SK-N-SH (cell line): ENCODE measurements at regions not wholly inside any gene's neighbourhood (a gene's known extent, or its start where the extent isn't known, plus 50 kb on each side); places are given as distances from the start of the nearest gene placed in this dataset.

ENCODE experiments used
- CTCF ChIA-PET: fragments of 300-600, 350-600 bp; formaldehyde crosslinking; extraction: SDS; loops from one replicate; lab custom pipeline; 2021; lab: Yijun Ruan, JAX
- POLR2A ChIA-PET: fragments of 350-600 bp; sonication (Branson Sonifier 250); formaldehyde crosslinking; extraction: SDS; loops from one replicate; lab custom pipeline; 2020; ENCODE audit warnings: antibody characterized with exemption, inconsistent platforms; lab: Yijun Ruan, JAX
- DNase-seq: peaks from one replicate; pipeline ENCODE4 v3.0.0; 2012
- H2AFZ ChIP-seq: fragments of 200-600 bp; sonication (generic); 2 replicates; pipeline ENCODE4 v1.8.1; 2016; ENCODE audit warnings: antibody characterized with exemption, mild to moderate bottlenecking, low read depth
- H3F3A ChIP-seq: fragments of 200-600 bp; sonication (generic); replicated peaks from 2 replicates; pipeline ENCODE3; 2016; ENCODE audit warnings: antibody characterized with exemption, mild to moderate bottlenecking; ENCODE audit not compliant: insufficient read depth
- H3K27ac ChIP-seq, 2 experiments: fragments of 200-500 bp in 1 of 2; fragments of 200-600 bp in 1 of 2; sonication (Bioruptor generic) in 1 of 2; sonication (generic), shearing (Covaris generic) in 1 of 2; 2 replicates each; pipeline versions ENCODE4 v1.5.1 to v1.6.1; 2014 to 2016; ENCODE audit warnings: low read depth in 2 of 2, inconsistent platforms in 1 of 2, low read length in 1 of 2, mild to moderate bottlenecking in 1 of 2, mixed read lengths in 1 of 2
- H3K27me3 ChIP-seq: fragments of 200-600 bp; sonication (generic), shearing (Covaris generic); 2 replicates; pipeline ENCODE4 v1.6.1; 2016; ENCODE audit warnings: mixed run types; ENCODE audit not compliant: insufficient read depth
- H3K36me3 ChIP-seq, 2 experiments: fragments of 200-500 bp in 1 of 2; fragments of 200-600 bp in 1 of 2; sonication (Bioruptor generic) in 1 of 2; sonication (generic) in 1 of 2; replicated peaks in 1 of 2; 2 replicates each; pipeline versions ENCODE3 to v1.5.1; 2014 to 2016; ENCODE audit warnings: low read length in 1 of 2, mild to moderate bottlenecking in 1 of 2; ENCODE audit not compliant: insufficient read depth in 2 of 2, control insufficient read depth in 1 of 2
- H3K4me1 ChIP-seq, 2 experiments: fragments of 200-500 bp in 1 of 2; fragments of 200-600 bp in 1 of 2; sonication (Bioruptor generic) in 1 of 2; sonication (generic), shearing (Covaris generic) in 1 of 2; 2 replicates each; pipeline versions ENCODE4 v1.5.1 to v1.6.1; 2014 to 2016; ENCODE audit warnings: low read depth in 1 of 2, low read length in 1 of 2, mixed run types in 1 of 2; ENCODE audit not compliant: insufficient read depth in 2 of 2, control insufficient read depth in 1 of 2
- H3K4me2 ChIP-seq: fragments of 200-600 bp; sonication (generic), shearing (Covaris generic); 2 replicates; pipeline ENCODE4 v1.6.1; 2017; ENCODE audit warnings: mixed run types
- H3K4me3 ChIP-seq, 2 experiments: fragments of 200-500 bp in 1 of 2; fragments of 200-600 bp in 1 of 2; sonication (Bioruptor generic) in 1 of 2; sonication (generic), shearing (Covaris generic) in 1 of 2; 2 replicates each; pipeline versions ENCODE4 v1.5.1 to v1.8.1; 2014 to 2016; ENCODE audit warnings: low read depth in 2 of 2, inconsistent platforms in 1 of 2, low read length in 1 of 2, mild to moderate bottlenecking in 1 of 2, mixed read lengths in 1 of 2, moderate library complexity in 1 of 2
- H3K79me2 ChIP-seq: fragments of 200-600 bp; sonication (generic); 2 replicates; pipeline ENCODE4 v1.8.1; 2017; ENCODE audit warnings: mild to moderate bottlenecking; ENCODE audit not compliant: insufficient read depth
- H3K9ac ChIP-seq: fragments of 200-600 bp; sonication (generic); 2 replicates; pipeline ENCODE4 v1.6.1; 2017; ENCODE audit warnings: mixed run types
- H3K9me2 ChIP-seq: fragments of 200-600 bp; sonication (generic); 2 replicates; pipeline ENCODE4 v1.6.1; 2017; ENCODE audit warnings: mixed run types
- H3K9me3 ChIP-seq: fragments of 200-600 bp; sonication (generic); 2 replicates; pipeline ENCODE4 v1.6.1; 2017; ENCODE audit warnings: mixed run types, mild to moderate bottlenecking, moderate library complexity
- H4K20me1 ChIP-seq: fragments of 200-600 bp; sonication (generic); 2 replicates; pipeline ENCODE4 v1.6.1; 2017; ENCODE audit warnings: mild to moderate bottlenecking, mixed run types; ENCODE audit not compliant: insufficient read depth
- CHD2 ChIP-seq: fragments of 150-350 bp; IDR thresholded peaks from 2 replicates; pipeline ENCODE4 v1.6.1; 2018; ENCODE audit warnings: low read length; ENCODE audit not compliant: partially characterized antibody
- ELF1 ChIP-seq: IDR thresholded peaks from 2 replicates; pipeline ENCODE4 v1.4.0; 2012
- EP300 ChIP-seq, 2 experiments: IDR thresholded peaks; 2 replicates each; pipeline versions ENCODE4 v1.4.0 to v1.6.1; 2012; ENCODE audit warnings: borderline replicate concordance in 1 of 2, low read depth in 1 of 2, low read length in 1 of 2
- EZH2phosphoT487 ChIP-seq: fragments of 200-600 bp; sonication (generic); IDR thresholded peaks from 2 replicates; pipeline ENCODE4 v1.6.1; 2017; ENCODE audit warnings: low read depth, mixed run types, mild to moderate bottlenecking, antibody characterized with exemption, moderate library complexity, borderline replicate concordance
- FOSL2 ChIP-seq: IDR thresholded peaks from 2 replicates; pipeline ENCODE4 v1.4.0; 2012; ENCODE audit warnings: low read depth, mild to moderate bottlenecking, moderate library complexity, borderline replicate concordance
- FOXJ3 ChIP-seq: sonication (generic); formaldehyde crosslinking; IDR thresholded peaks from 2 replicates; pipeline ENCODE4 v1.5.1; 2020; ENCODE audit warnings: mild to moderate bottlenecking, missing genetic modification reagents
- GATA2 ChIP-seq: sonication (generic); formaldehyde crosslinking; IDR thresholded peaks from 2 replicates; pipeline ENCODE4 v1.5.0; 2020; ENCODE audit warnings: mild to moderate bottlenecking, missing genetic modification reagents
- JUND ChIP-seq: IDR thresholded peaks from 2 replicates; pipeline ENCODE4 v1.4.0; 2012
- NFIC ChIP-seq: IDR thresholded peaks from 2 replicates; pipeline ENCODE4 v1.4.0; 2012; ENCODE audit warnings: borderline replicate concordance
- NRF1 ChIP-seq: IDR thresholded peaks from 2 replicates; pipeline ENCODE4 v1.6.1; 2012; ENCODE audit warnings: low read depth, mild to moderate bottlenecking, low read length
- RAD21 ChIP-seq: IDR thresholded peaks from 2 replicates; pipeline ENCODE4 v1.6.1; 2012; ENCODE audit warnings: mild to moderate bottlenecking, low read length
- RCOR1 ChIP-seq: fragments of 150-350 bp; IDR thresholded peaks from 2 replicates; pipeline ENCODE4 v1.6.1; 2017; ENCODE audit warnings: antibody characterized with exemption, low read length
- RXRA ChIP-seq: IDR thresholded peaks from 2 replicates; pipeline ENCODE4 v1.4.0; 2012; ENCODE audit warnings: low read depth, mild to moderate bottlenecking, borderline replicate concordance
- TCF12 ChIP-seq: IDR thresholded peaks from 2 replicates; pipeline ENCODE4 v1.4.0; 2012
- YY1 ChIP-seq: IDR thresholded peaks from 2 replicates; pipeline ENCODE4 v1.4.0; 2012; ENCODE audit warnings: low read depth, mild to moderate bottlenecking
- WGBS: methylation state at CpG from one replicate; pipeline ENCODE4 v1.1.6; 2017; ENCODE audit warnings: low lambda C conversion rate; 5-methylcytosine and 5-hydroxymethylcytosine counted together
- TF ChIP-seq, protein P1 (sequence below): IDR thresholded peaks from 2 replicates; pipeline ENCODE4 v1.4.0; 2012; ENCODE audit warnings: low read depth, borderline replicate concordance
- TF ChIP-seq, protein P2 (sequence below): fragments of 150-350 bp; IDR thresholded peaks from 2 replicates; pipeline ENCODE4 v1.6.1; 2017; ENCODE audit warnings: antibody characterized with exemption, low read length, low read depth, borderline replicate concordance
- TF ChIP-seq, protein P3 (sequence below): IDR thresholded peaks from 2 replicates; pipeline ENCODE4 v1.4.0; 2012; ENCODE audit warnings: low read depth
- TF ChIP-seq, protein P4 (sequence below): IDR thresholded peaks from 2 replicates; pipeline ENCODE4 v1.4.0; 2012; ENCODE audit warnings: low read depth, borderline replicate concordance
- TF ChIP-seq, protein P5 (sequence below): IDR thresholded peaks from 2 replicates; pipeline ENCODE4 v1.6.1; 2012; ENCODE audit warnings: mild to moderate bottlenecking, low read depth, low read length, moderate library complexity

DNA sequence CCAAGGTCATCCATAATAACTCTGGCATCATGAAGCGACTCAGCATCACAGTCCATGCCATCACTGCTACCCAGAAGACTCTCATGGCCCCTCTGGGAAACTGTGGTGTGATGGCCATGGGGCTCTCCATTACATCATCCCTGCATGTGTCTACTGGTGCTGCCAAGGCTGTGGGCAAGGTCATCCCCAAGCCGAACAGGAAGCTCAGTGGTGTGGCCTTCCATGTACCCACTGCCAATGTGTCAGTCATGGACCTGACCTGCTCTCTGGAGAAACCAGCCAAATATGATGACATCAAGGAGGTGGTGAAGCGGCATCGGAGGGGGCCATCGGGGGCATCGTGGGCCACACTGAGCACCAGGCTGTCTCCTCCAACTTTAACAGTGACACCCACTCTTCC lies 65.1 kb upstream of the ARHGAP29 start:
- H3K27ac ChIP-seq = no peak overlapping the region
- WGBS = 96% methylated on average over 6 of the region's 6 CpGs
- H4K20me1 ChIP-seq = no peaks in the 10 kb centered on the region
- no peak overlapping the region for H3K4me2 ChIP-seq
- no peaks in the 10 kb centered on the region for H3F3A ChIP-seq
- peaks cover 0 to 19% of the 10 kb centered on the region in 2 experiments; a peak in 1 of 4 replicates for H3K4me1 ChIP-seq
- CTCF ChIA-PET = interaction anchor here (1.0 kb wide), 1 partner anchor 33 kb away, joined by 4 read pairs; no protein-coding TSS in a partner anchor
- POLR2A ChIA-PET = no interaction called here
- H3K27me3 ChIP-seq = no peaks in the 10 kb centered on the region
- no peak overlapping the region for H3K4me3 ChIP-seq
- H2AFZ ChIP-seq = no peak overlapping the region
- H3K36me3 ChIP-seq = no peaks in the 10 kb centered on the region
- no peaks in the 10 kb centered on the region for H3K79me2 ChIP-seq
- no peak overlapping the region for H3K9ac ChIP-seq
- TF ChIP-seq, protein P1, sequence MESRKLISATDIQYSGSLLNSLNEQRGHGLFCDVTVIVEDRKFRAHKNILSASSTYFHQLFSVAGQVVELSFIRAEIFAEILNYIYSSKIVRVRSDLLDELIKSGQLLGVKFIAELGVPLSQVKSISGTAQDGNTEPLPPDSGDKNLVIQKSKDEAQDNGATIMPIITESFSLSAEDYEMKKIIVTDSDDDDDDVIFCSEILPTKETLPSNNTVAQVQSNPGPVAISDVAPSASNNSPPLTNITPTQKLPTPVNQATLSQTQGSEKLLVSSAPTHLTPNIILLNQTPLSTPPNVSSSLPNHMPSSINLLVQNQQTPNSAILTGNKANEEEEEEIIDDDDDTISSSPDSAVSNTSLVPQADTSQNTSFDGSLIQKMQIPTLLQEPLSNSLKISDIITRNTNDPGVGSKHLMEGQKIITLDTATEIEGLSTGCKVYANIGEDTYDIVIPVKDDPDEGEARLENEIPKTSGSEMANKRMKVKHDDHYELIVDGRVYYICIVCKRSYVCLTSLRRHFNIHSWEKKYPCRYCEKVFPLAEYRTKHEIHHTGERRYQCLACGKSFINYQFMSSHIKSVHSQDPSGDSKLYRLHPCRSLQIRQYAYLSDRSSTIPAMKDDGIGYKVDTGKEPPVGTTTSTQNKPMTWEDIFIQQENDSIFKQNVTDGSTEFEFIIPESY = no peak
- TF ChIP-seq, protein P2, sequence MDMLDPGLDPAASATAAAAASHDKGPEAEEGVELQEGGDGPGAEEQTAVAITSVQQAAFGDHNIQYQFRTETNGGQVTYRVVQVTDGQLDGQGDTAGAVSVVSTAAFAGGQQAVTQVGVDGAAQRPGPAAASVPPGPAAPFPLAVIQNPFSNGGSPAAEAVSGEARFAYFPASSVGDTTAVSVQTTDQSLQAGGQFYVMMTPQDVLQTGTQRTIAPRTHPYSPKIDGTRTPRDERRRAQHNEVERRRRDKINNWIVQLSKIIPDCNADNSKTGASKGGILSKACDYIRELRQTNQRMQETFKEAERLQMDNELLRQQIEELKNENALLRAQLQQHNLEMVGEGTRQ = no peak
- TF ChIP-seq JUND (no peak), FOSL2 (no peak), TCF12 (no peak), EP300 (IDR thresholded peaks at IDR 0.05; ENCODE audit: borderline replicate concordance in 1 of 2, low read depth in 1 of 2, low read length in 1 of 2) (no peak), RCOR1 (no peak), NFIC (no peak), ELF1 (no peak), YY1 (no peak), GATA2 (CRISPR knock-in tag) (no peak), FOXJ3 (CRISPR knock-in tag) (no peak)
- TF ChIP-seq, protein P3, sequence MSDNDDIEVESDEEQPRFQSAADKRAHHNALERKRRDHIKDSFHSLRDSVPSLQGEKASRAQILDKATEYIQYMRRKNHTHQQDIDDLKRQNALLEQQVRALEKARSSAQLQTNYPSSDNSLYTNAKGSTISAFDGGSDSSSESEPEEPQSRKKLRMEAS = no peak
- TF ChIP-seq, protein P4, sequence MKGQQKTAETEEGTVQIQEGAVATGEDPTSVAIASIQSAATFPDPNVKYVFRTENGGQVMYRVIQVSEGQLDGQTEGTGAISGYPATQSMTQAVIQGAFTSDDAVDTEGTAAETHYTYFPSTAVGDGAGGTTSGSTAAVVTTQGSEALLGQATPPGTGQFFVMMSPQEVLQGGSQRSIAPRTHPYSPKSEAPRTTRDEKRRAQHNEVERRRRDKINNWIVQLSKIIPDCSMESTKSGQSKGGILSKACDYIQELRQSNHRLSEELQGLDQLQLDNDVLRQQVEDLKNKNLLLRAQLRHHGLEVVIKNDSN = no peak
- TF ChIP-seq, all 33 proteins: peak for 0
- H3K9me2 ChIP-seq = no peaks in the 10 kb centered on the region
- DNase-seq = no peak
- no peaks in the 10 kb centered on the region for H3K9me3 ChIP-seq

DNA sequence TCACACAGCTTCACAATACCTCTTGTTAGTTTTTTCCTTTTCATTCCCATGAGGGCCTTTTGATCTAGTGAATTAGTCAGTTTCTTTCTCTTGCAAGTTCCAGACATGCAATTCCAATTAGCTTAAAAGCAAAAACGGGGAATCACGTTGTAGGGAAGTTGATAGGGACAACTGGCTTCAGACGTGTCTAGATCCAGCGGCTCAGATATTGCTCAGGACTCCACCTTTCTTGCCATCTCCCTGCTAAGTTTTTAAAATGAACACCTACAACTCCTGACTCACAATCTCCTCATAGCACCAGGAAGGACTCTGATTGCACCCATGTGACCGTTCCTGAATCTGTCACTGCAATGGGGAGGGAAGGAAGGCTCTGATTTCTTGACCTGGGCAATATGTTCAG lies 63.8 kb upstream of the ARHGAP29 start:
- H4K20me1 ChIP-seq = no peaks in the 10 kb centered on the region
- H2AFZ ChIP-seq = no peak overlapping the region
- H3K79me2 ChIP-seq = no peaks in the 10 kb centered on the region
- CTCF ChIA-PET = interaction anchor here (0.6 kb wide), 1 partner anchor 21 kb away, joined by 3 read pairs; no protein-coding TSS in a partner anchor
- no peak for DNase-seq
- no peak overlapping the region for H3K4me2 ChIP-seq
- no peak overlapping the region for H3K27ac ChIP-seq
- no peak for TF ChIP-seq YY1
- no peak for TF ChIP-seq NRF1
- no peak for TF ChIP-seq CHD2
- TF ChIP-seq RAD21 = no peak
- TF ChIP-seq EZH2phosphoT487 = no peak
- TF ChIP-seq, protein P5, sequence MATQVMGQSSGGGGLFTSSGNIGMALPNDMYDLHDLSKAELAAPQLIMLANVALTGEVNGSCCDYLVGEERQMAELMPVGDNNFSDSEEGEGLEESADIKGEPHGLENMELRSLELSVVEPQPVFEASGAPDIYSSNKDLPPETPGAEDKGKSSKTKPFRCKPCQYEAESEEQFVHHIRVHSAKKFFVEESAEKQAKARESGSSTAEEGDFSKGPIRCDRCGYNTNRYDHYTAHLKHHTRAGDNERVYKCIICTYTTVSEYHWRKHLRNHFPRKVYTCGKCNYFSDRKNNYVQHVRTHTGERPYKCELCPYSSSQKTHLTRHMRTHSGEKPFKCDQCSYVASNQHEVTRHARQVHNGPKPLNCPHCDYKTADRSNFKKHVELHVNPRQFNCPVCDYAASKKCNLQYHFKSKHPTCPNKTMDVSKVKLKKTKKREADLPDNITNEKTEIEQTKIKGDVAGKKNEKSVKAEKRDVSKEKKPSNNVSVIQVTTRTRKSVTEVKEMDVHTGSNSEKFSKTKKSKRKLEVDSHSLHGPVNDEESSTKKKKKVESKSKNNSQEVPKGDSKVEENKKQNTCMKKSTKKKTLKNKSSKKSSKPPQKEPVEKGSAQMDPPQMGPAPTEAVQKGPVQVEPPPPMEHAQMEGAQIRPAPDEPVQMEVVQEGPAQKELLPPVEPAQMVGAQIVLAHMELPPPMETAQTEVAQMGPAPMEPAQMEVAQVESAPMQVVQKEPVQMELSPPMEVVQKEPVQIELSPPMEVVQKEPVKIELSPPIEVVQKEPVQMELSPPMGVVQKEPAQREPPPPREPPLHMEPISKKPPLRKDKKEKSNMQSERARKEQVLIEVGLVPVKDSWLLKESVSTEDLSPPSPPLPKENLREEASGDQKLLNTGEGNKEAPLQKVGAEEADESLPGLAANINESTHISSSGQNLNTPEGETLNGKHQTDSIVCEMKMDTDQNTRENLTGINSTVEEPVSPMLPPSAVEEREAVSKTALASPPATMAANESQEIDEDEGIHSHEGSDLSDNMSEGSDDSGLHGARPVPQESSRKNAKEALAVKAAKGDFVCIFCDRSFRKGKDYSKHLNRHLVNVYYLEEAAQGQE = no peak
- TF ChIP-seq RXRA = no peak
- H3K4me3 ChIP-seq = no peak overlapping the region
- H3K9me3 ChIP-seq = no peaks in the 10 kb centered on the region
- no peaks in the 10 kb centered on the region for H3F3A ChIP-seq
- no peak overlapping the region for H3K9ac ChIP-seq
- H3K36me3 ChIP-seq = no peaks in the 10 kb centered on the region
- H3K9me2 ChIP-seq = no peaks in the 10 kb centered on the region
- no peaks in the 10 kb centered on the region for H3K27me3 ChIP-seq
- peaks cover 0 to 19% of the 10 kb centered on the region in 2 experiments; a peak in 1 of 4 replicates for H3K4me1 ChIP-seq
- 81% methylated on average over 5 of the region's 5 CpGs for WGBS
- POLR2A ChIA-PET = no interaction called here
